ENCODE measurements at regions not wholly inside any gene's neighbourhood (a gene's known extent, or its start where the extent isn't known, plus 50 kb on each side); places are given as distances from the start of the nearest gene placed in this dataset.

DNA sequence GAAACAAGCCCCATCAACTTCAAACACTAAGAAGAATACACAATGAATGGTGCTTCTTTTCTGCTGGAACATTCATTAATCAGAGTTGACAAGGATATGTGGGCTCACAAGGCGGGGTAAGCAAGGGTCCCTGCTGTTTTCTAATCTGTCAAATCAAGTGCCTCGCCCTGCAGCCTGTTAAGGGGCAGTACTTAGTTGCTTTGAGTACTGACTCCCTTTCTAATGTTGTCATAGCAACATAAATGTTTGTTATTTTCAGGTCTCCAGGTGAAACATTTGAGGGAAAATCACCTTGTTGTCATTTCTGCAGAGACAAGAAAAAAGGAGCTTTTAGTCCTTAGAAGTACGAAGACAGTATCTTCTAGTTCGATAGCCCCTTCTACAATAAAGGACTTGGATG is 284.7 kb upstream of the PKDCC start:
- 68 to 86% (median 80%) methylated on average over 4 of the region's 4 CpGs for WGBS, 5 donors
- no peak overlapping the region for H3K27ac ChIP-seq
- no peak for DNase-seq
- no peaks in the 10 kb centered on the region for H3K9me3 ChIP-seq
- no peaks in the 10 kb centered on the region for H3K36me3 ChIP-seq
- intact Hi-C loops (cut with DNase I; ENCODE audit: low total_unique reads), result no loop called here
- no peaks in the 10 kb centered on the region for H3K4me1 ChIP-seq
- no peak overlapping the region for H3K4me3 ChIP-seq
- peaks cover 0 to under 1% (median 0%) of the 10 kb centered on the region in 7 donors for H3K27me3 ChIP-seq (replicated peaks in 1 of 7)
- TF ChIP-seq POLR2AphosphoS5 (IDR thresholded peaks at IDR 0.05) (no peak), POLR2A (IDR thresholded peaks at IDR 0.05) (no peak)
- TF ChIP-seq, protein P1, sequence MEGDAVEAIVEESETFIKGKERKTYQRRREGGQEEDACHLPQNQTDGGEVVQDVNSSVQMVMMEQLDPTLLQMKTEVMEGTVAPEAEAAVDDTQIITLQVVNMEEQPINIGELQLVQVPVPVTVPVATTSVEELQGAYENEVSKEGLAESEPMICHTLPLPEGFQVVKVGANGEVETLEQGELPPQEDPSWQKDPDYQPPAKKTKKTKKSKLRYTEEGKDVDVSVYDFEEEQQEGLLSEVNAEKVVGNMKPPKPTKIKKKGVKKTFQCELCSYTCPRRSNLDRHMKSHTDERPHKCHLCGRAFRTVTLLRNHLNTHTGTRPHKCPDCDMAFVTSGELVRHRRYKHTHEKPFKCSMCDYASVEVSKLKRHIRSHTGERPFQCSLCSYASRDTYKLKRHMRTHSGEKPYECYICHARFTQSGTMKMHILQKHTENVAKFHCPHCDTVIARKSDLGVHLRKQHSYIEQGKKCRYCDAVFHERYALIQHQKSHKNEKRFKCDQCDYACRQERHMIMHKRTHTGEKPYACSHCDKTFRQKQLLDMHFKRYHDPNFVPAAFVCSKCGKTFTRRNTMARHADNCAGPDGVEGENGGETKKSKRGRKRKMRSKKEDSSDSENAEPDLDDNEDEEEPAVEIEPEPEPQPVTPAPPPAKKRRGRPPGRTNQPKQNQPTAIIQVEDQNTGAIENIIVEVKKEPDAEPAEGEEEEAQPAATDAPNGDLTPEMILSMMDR (IDR thresholded peaks at IDR 0.05 in 8 of 11, conservative IDR thresholded peaks at IDR 0.05 in 3 of 11), result no peak

- Histone ChIP-seq H3K36me3 (no peaks in the 10 kb centered on the region), H3K4me3 (no peak overlapping the region), H3K27me3 (replicated peaks in 1 of 7) (peaks cover 0 to 8% (median 0%) of the 10 kb centered on the region in 7 donors), H3K4me1 (no peaks in the 10 kb centered on the region), H3K27ac (no peak overlapping the region), H3K9me3 (no peaks in the 10 kb centered on the region)
- intact Hi-C loops (cut with DNase I; ENCODE audit: low total_unique reads), result no loop called here
- no peak for TF ChIP-seq POLR2AphosphoS5 (IDR thresholded peaks at IDR 0.05)
- TF ChIP-seq, protein P1 (IDR thresholded peaks at IDR 0.05 in 8 of 11, conservative IDR thresholded peaks at IDR 0.05 in 3 of 11), result no peak
- TF ChIP-seq POLR2A (IDR thresholded peaks at IDR 0.05), result no peak
- 82 to 96% (median 92%) methylated on average over 1 of the region's 1 CpG for WGBS, 5 donors
- DNase-seq, result no peak
Measured at GRCh38 chr2:41764131-41764530, 283.7 kb upstream of the PKDCC start.

DNA sequence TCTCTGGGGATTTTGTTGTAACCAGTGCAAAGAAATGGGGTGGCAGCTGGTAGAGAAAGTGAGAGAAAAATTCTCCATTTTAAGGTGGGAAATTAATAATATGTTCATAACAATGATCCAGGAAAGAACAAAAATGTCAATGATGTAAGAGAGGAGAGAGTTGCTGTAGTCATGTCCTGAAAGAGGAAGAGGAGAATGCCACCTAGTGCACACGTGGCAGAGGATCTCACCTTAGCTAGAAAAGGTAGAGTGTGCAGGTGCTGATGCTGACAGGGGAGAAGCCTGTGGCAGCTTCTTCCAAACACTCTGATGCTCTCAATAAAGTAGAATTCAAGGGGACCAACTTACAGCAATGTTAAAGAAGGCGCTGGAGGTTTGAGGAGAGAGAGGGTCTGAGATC is 282.9 kb upstream of the PKDCC start:
- WGBS, 5 donors, result 62 to 78% (median 66%) methylated on average over 2 of the region's 2 CpGs

DNA sequence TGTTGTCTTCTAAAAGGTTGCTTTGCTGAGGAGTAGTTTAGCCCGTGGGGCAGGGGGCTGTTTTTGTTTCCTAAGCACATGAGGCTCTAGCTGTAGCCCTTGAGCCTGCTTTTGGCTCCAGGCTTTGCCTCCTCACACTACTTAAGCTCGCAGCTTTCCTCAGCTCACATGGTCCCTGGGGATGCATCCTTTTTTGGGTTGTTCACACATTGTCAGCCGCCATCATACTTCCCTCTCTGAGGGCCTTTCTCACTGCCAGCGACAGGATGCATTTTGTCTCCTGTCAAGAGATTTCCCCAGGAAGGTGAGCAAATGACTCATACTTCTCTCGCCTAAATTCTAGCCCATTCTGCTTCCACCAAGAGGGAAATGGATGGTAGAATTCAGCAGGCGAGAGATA is 279.5 kb upstream of the PKDCC start:
- Histone ChIP-seq H3K27ac (no peak overlapping the region), H3K27me3 (replicated peaks in 1 of 7) (peaks cover 0 to 9% (median 0%) of the 10 kb centered on the region in 7 donors), H3K9me3 (no peaks in the 10 kb centered on the region), H3K4me1 (no peaks in the 10 kb centered on the region), H3K4me3 (no peak overlapping the region), H3K36me3 (no peaks in the 10 kb centered on the region)
- TF ChIP-seq POLR2A (IDR thresholded peaks at IDR 0.05) (no peak), POLR2AphosphoS5 (IDR thresholded peaks at IDR 0.05) (no peak)
- TF ChIP-seq, protein P1 (IDR thresholded peaks at IDR 0.05 in 8 of 11, conservative IDR thresholded peaks at IDR 0.05 in 3 of 11), result no peak
- 38 to 50% (median 44%) methylated on average over 6 of the region's 6 CpGs for WGBS, 5 donors
- intact Hi-C loops (cut with DNase I; ENCODE audit: low total_unique reads), result no loop called here
- DNase-seq, result no peak

More for the DNA sequence above, 282.9 kb upstream of the PKDCC start:
- TF ChIP-seq, protein P1 (IDR thresholded peaks at IDR 0.05 in 8 of 11, conservative IDR thresholded peaks at IDR 0.05 in 3 of 11), result no peak
- TF ChIP-seq POLR2A (IDR thresholded peaks at IDR 0.05), result no peak
- TF ChIP-seq POLR2AphosphoS5 (IDR thresholded peaks at IDR 0.05), result no peak
- Histone ChIP-seq H3K9me3 (no peaks in the 10 kb centered on the region), H3K36me3 (no peaks in the 10 kb centered on the region), H3K4me1 (no peaks in the 10 kb centered on the region), H3K27me3 (replicated peaks in 1 of 7) (peaks cover 0 to 9% (median 0%) of the 10 kb centered on the region in 7 donors), H3K4me3 (no peak overlapping the region), H3K27ac (no peak overlapping the region)
- intact Hi-C loops (cut with DNase I; ENCODE audit: low total_unique reads), result no loop called here
- DNase-seq, result no peak
